Gastroesophageal sphincter (tissue), 4 donors: ENCODE measurements at regions not wholly inside any gene's neighbourhood (a gene's known extent, or its start where the extent isn't known, plus 50 kb on each side); places are given as distances from the start of the nearest gene placed in this dataset.

ENCODE experiments used
- ATAC-seq: fragments of 150-250 bp; one replicate; pipeline ENCODE4 v1.9.1; 2016; ENCODE audit warnings: mild to moderate bottlenecking, moderate library complexity
- H3K27ac ChIP-seq, 4 donors: fragments of 200-600 bp; sonication (generic) in 3 of 4; 1 replicate in 3 of 4; 2 replicates in 1 of 4; pipeline ENCODE4 v1.5.1; 2016 to 2019
- H3K27me3 ChIP-seq: fragments of 200-600 bp; sonication (generic); one replicate; pipeline ENCODE4 v1.5.1; 2019
- H3K36me3 ChIP-seq, 2 donors: fragments of 200-600 bp; sonication (generic); one replicate each; pipeline ENCODE4 v1.5.1; 2019; ENCODE audit warnings: control low read depth in 1 of 2
- H3K4me1 ChIP-seq, 3 donors: fragments of 200-600 bp; sonication (generic); 1 replicate in 2 of 3; 2 replicates in 1 of 3; pipeline ENCODE4 v1.5.1; 2016 to 2019; ENCODE audit warnings: control low read depth in 2 of 3
- H3K4me3 ChIP-seq, 2 donors: fragments of 200-600 bp; sonication (generic); one replicate each; pipeline ENCODE4 v1.5.1; 2019; ENCODE audit warnings: mild to moderate bottlenecking in 1 of 2, moderate library complexity in 1 of 2
- H3K9me3 ChIP-seq, 3 donors: fragments of 200-600 bp; sonication (generic); one replicate each; pipeline ENCODE4 v1.5.1; 2017 to 2019; ENCODE audit warnings: control low read depth in 2 of 3
- EP300 ChIP-seq: sonication (generic); formaldehyde crosslinking; IDR thresholded peaks from one replicate; pipeline ENCODE4 v1.6.1; 2017; ENCODE audit warnings: antibody characterized with exemption, mild to moderate bottlenecking
- POLR2A ChIP-seq, 2 donors: fragments of 450-650 bp; IDR thresholded peaks; one replicate each; pipeline ENCODE4 v1.6.1; 2017; ENCODE audit warnings: antibody characterized with exemption in 2 of 2, mild to moderate bottlenecking in 2 of 2, moderate library complexity in 1 of 2
- POLR2AphosphoS5 ChIP-seq: sonication (generic); formaldehyde crosslinking; IDR thresholded peaks from one replicate; pipeline ENCODE4 v1.6.1; 2017; ENCODE audit warnings: antibody characterized with exemption
- WGBS, 2 donors: methylation state at CpG; one replicate each; pipeline ENCODE4 v1.1.5; 2018; ENCODE audit warnings: low coverage in 1 of 2; 5-methylcytosine and 5-hydroxymethylcytosine counted together
- TF ChIP-seq, protein P1 (sequence below), 4 experiments: fragments of 200-600 bp in 2 of 4; fragments of 450-650 bp in 2 of 4; sonication (generic) in 1 of 4; IDR thresholded peaks; one replicate each; pipeline ENCODE4 v1.5.1; 2017 to 2019; ENCODE audit warnings: antibody characterized with exemption in 4 of 4, mild to moderate bottlenecking in 2 of 4, moderate library complexity in 2 of 4

DNA sequence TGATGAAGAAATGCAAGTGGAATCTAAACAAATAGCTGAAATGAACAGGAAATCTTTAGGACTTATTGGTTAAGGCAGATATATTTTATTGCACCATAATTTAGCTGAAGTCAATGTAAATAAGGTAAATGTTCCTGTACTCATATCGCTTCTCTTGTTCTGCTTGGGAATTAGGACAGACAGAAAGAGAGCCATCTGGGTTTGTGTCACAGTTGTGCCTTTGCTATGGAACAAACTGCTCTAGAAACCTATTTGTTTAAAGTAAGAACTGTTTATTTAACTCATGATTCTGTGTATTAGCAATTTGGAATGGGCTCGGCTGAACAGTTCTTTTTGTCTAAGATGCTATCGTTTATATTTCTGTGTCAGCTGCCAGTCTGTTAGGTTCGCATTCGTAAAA is 143.8 kb upstream of the KHDRBS2 start:
- Histone ChIP-seq H3K36me3 (no peaks in the 10 kb centered on the region), H3K4me1 (no peaks in the 10 kb centered on the region), H3K27ac (no peak overlapping the region), H3K27me3 (no peaks in the 10 kb centered on the region), H3K4me3 (no peak overlapping the region), H3K9me3 (no peaks in the 10 kb centered on the region)
- ATAC-seq = no peak
- TF ChIP-seq POLR2AphosphoS5 (no peak), EP300 (no peak), POLR2A (IDR thresholded peaks at IDR 0.05) (no peak)
- TF ChIP-seq, protein P1, sequence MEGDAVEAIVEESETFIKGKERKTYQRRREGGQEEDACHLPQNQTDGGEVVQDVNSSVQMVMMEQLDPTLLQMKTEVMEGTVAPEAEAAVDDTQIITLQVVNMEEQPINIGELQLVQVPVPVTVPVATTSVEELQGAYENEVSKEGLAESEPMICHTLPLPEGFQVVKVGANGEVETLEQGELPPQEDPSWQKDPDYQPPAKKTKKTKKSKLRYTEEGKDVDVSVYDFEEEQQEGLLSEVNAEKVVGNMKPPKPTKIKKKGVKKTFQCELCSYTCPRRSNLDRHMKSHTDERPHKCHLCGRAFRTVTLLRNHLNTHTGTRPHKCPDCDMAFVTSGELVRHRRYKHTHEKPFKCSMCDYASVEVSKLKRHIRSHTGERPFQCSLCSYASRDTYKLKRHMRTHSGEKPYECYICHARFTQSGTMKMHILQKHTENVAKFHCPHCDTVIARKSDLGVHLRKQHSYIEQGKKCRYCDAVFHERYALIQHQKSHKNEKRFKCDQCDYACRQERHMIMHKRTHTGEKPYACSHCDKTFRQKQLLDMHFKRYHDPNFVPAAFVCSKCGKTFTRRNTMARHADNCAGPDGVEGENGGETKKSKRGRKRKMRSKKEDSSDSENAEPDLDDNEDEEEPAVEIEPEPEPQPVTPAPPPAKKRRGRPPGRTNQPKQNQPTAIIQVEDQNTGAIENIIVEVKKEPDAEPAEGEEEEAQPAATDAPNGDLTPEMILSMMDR (IDR thresholded peaks at IDR 0.05) = no peak
- WGBS, 2 donors = 60 to 79% methylated on average over 5 of the region's 5 CpGs

DNA sequence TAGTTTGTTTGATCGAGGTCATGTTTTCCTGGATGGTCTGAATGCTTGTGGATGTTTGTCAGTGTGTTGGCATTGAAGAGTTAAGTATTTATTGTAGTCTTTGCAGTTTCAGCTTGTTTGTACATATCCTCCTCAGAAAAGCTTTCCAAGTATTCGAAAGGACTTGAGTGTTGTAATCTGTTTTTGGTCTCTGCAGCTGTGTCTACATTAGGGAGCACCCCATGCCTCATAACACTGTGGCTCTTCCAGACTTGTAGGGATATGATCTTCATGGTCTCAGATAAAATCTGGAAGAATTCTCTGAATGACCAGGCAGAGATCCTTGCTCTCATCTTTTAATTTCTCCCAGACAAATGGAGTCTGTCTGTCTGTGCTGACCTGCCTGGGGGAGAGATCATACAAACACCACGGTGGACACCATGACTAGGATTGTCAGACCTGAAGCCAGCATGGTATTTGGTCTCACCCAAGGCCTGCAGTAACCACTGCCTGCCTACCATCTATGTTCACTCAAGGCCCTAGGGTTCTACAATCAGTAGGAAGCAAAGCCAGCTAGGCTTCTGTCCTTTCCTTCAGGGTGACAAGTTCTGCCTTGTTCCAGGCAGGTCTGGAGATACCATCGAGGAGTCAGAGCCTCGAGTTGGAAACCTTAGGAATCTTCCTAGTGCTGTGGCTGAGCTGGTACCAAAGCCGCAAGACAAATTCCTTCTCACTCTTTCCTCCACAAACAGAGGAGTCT is 114.7 kb upstream of the KHDRBS2 start:
- Histone ChIP-seq H3K27me3 (no peaks in the 10 kb centered on the region), H3K4me1 (no peaks in the 10 kb centered on the region), H3K36me3 (no peaks in the 10 kb centered on the region), H3K9me3 (no peaks in the 10 kb centered on the region), H3K4me3 (no peak overlapping the region), H3K27ac (no peak overlapping the region)
- WGBS, 2 donors = 75% methylated on average over 4 to 6 of the region's 6 CpGs
- ATAC-seq = no peak
- TF ChIP-seq, protein P1 (IDR thresholded peaks at IDR 0.05) = no peak
- no peak for TF ChIP-seq POLR2AphosphoS5
- no peak for TF ChIP-seq EP300
- TF ChIP-seq POLR2A (IDR thresholded peaks at IDR 0.05) = no peak

DNA sequence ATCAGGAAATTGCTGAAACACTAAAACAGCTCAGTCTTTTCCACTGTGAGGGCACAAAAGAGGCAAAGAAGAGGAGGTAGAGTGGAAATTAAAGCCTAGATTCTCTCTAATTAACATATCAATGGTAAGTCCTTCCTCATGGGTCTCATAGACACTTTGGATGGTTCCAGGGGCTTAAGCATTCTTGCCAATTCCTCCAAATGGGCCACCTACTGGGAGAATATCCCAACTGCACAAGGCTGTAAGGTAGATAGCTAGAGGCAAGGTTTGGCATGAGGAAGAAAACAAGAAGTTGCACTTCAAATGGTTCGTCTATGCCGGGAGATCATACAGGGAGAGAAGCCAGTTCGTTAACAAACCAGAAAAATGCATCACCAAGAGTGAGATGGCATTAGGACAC is 107.6 kb upstream of the KHDRBS2 start:
- Histone ChIP-seq H3K27ac (no peak overlapping the region), H3K36me3 (no peaks in the 10 kb centered on the region), H3K4me1 (no peaks in the 10 kb centered on the region), H3K9me3 (no peaks in the 10 kb centered on the region), H3K4me3 (no peak overlapping the region), H3K27me3 (no peaks in the 10 kb centered on the region)
- WGBS, 2 donors = 86 to 95% methylated on average over 3 of the region's 3 CpGs
- ATAC-seq = no peak
- no peak for TF ChIP-seq POLR2AphosphoS5
- no peak for TF ChIP-seq EP300

- no peaks in the 10 kb centered on the region for H3K9me3 ChIP-seq
- WGBS, 2 donors = 56 to 65% methylated on average over 3 of the region's 3 CpGs
- no peak overlapping the region for H3K4me3 ChIP-seq
- H3K27me3 ChIP-seq = no peaks in the 10 kb centered on the region
- no peaks in the 10 kb centered on the region for H3K36me3 ChIP-seq
- no peak for ATAC-seq
- no peaks in the 10 kb centered on the region for H3K4me1 ChIP-seq
- no peak overlapping the region for H3K27ac ChIP-seq
- TF ChIP-seq POLR2A (IDR thresholded peaks at IDR 0.05) (no peak), POLR2AphosphoS5 (no peak), EP300 (no peak)
- TF ChIP-seq, protein P1 (IDR thresholded peaks at IDR 0.05) = no peak
Measured at GRCh38 chr6:62392291-62392690, 106.3 kb upstream of the KHDRBS2 start.

DNA sequence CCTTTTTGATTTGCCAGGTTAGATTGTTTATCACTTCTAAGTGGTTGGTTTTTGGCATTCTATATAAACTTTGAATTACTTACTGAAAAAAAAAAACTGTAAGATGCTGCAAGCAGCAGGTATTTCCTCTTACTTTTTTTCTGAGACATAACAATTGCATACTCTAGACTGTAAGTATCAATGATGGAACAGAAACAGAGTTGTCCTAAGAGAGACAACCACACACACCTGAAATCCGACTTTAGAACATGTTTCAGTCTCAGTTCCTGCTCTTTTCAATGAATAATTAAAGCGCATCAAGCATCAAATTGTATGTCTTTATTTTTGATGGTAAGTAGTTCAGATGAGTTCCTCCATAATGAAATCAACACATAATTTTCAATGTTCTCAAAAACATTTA is 105.3 kb upstream of the KHDRBS2 start:
- 76 to 94% methylated on average over 2 of the region's 2 CpGs for WGBS, 2 donors
- ATAC-seq = no peak
- TF ChIP-seq EP300 (no peak), POLR2AphosphoS5 (no peak), POLR2A (IDR thresholded peaks at IDR 0.05) (no peak)
- TF ChIP-seq, protein P1 (IDR thresholded peaks at IDR 0.05) = no peak
- Histone ChIP-seq H3K4me1 (no peaks in the 10 kb centered on the region), H3K27ac (no peak overlapping the region), H3K27me3 (no peaks in the 10 kb centered on the region), H3K4me3 (no peak overlapping the region), H3K9me3 (no peaks in the 10 kb centered on the region), H3K36me3 (no peaks in the 10 kb centered on the region)
